ENCODE measurements at regions not wholly inside any gene's neighbourhood (a gene's known extent, or its start where the extent isn't known, plus 50 kb on each side); places are given as distances from the start of the nearest gene placed in this dataset.

DNA sequence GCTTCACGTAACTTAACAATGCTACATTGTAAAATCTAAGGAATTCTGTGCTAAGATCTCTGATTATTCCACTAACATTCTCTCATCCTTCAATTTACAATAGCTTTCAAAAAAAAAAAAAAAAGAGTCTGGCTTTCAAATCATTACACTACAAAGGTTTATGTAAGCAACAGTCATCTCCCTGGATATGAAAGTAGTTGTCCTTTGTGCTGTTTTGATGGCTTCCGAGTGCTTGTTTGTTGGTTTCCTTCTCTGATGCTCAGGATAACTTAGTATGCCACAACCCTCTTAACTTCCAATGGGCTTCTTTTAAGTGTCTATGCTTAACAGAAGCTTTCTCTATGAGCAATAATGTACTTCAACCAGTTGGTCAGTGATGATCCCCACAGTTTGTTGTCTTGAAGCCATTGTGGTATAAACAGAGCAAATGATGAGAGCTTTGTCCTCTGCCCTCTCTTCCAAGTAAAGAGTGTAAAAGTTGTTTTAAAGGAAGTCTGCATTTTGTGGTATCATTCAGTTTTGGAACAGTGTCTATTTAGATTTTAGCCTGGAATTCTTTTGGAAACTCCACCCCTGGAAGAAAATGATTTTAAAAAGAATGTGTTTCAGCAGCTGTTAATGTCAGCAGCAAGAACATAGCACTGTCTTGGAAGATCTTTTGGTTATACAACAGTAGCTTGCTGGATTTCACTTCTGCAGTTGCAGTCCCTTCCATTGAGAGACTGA is 396.1 kb upstream of the RGS6 start:
- H3K27ac ChIP-seq: no peak overlapping the region
- DNase-seq: no peak
- intact Hi-C loops (cut with DNase I): no loop called here
- TF ChIP-seq, protein P1, sequence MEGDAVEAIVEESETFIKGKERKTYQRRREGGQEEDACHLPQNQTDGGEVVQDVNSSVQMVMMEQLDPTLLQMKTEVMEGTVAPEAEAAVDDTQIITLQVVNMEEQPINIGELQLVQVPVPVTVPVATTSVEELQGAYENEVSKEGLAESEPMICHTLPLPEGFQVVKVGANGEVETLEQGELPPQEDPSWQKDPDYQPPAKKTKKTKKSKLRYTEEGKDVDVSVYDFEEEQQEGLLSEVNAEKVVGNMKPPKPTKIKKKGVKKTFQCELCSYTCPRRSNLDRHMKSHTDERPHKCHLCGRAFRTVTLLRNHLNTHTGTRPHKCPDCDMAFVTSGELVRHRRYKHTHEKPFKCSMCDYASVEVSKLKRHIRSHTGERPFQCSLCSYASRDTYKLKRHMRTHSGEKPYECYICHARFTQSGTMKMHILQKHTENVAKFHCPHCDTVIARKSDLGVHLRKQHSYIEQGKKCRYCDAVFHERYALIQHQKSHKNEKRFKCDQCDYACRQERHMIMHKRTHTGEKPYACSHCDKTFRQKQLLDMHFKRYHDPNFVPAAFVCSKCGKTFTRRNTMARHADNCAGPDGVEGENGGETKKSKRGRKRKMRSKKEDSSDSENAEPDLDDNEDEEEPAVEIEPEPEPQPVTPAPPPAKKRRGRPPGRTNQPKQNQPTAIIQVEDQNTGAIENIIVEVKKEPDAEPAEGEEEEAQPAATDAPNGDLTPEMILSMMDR (IDR thresholded peaks at IDR 0.05): no peak
- no peaks in the 10 kb centered on the region for H3K9me3 ChIP-seq
- no peak overlapping the region for H3K9ac ChIP-seq (ENCODE audit: low read depth in 2 of 2, low read length in 2 of 2)
- H3K36me3 ChIP-seq: no peaks in the 10 kb centered on the region
- H3K27me3 ChIP-seq: no peaks in the 10 kb centered on the region
- no peak overlapping the region for H3K4me3 ChIP-seq
- H3K4me1 ChIP-seq: no peaks in the 10 kb centered on the region

GRCh38 chr14:71536927-71537772 is 395.1 kb upstream of the RGS6 start:
- Histone ChIP-seq H3K27me3 (no peaks in the 10 kb centered on the region), H3K4me1 (no peaks in the 10 kb centered on the region), H3K9ac (ENCODE audit: low read depth in 2 of 2, low read length in 2 of 2) (no peak overlapping the region), H3K36me3 (no peaks in the 10 kb centered on the region), H3K9me3 (no peaks in the 10 kb centered on the region), H3K4me3 (no peak overlapping the region), H3K27ac (no peak overlapping the region)
- intact Hi-C loops (cut with DNase I): no loop called here
- TF ChIP-seq, protein P1 (IDR thresholded peaks at IDR 0.05): no peak
- no peak for DNase-seq

GRCh38 chr14:71538288-71538687 is 393.9 kb upstream of the RGS6 start:
- DNase-seq: no peak
- intact Hi-C loops (cut with DNase I): no loop called here
- H3K9me3 ChIP-seq: no peaks in the 10 kb centered on the region
- TF ChIP-seq, protein P1 (IDR thresholded peaks at IDR 0.05): no peak
- H3K4me3 ChIP-seq: no peak overlapping the region
- no peak overlapping the region for H3K9ac ChIP-seq (ENCODE audit: low read depth in 2 of 2, low read length in 2 of 2)
- H3K27me3 ChIP-seq: no peaks in the 10 kb centered on the region
- H3K36me3 ChIP-seq: no peaks in the 10 kb centered on the region
- H3K27ac ChIP-seq: no peak overlapping the region
- no peaks in the 10 kb centered on the region for H3K4me1 ChIP-seq

DNA sequence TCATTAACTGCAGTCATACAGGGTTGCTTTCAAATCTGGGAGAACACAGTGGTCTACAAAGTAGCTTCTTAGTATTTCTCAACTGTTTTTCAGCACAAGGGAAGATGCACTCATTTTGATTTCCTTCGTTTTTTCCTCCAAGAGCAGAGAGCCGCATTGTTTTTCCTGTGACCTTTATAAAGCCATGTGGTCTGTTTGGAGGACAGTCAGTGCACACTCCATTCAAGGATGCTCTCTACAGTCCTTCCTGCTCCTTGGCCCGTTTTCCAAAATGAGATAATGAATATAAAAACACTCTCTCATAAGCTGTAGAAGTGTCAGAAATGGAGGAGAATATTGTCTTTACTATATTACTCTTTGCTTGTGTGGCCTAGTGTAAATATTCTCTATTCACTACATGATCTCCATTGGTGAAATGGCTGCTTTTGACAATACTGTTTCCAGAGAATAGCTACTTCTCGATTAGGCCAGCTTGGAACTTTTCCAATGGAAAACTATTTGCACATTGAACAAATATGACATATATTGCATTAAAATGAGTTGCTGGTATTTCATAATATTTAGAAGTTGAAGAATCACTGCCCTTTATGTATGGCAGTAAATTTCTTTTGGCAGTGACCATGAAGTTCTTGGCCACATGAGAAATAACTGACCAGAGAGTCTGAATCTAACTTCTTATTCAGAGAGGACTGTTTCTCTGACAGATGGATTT is 393.1 kb upstream of the RGS6 start:
- Histone ChIP-seq H3K4me3 (no peak overlapping the region), H3K4me1 (no peaks in the 10 kb centered on the region), H3K9ac (ENCODE audit: low read depth in 2 of 2, low read length in 2 of 2) (no peak overlapping the region), H3K27ac (no peak overlapping the region), H3K9me3 (no peaks in the 10 kb centered on the region), H3K36me3 (no peaks in the 10 kb centered on the region), H3K27me3 (no peaks in the 10 kb centered on the region)
- DNase-seq: no peak
- intact Hi-C loops (cut with DNase I): no loop called here
- TF ChIP-seq, protein P1 (IDR thresholded peaks at IDR 0.05): no peak

GRCh38 chr14:71539650-71540285 is 392.5 kb upstream of the RGS6 start:
- Histone ChIP-seq H3K4me1 (no peaks in the 10 kb centered on the region), H3K27me3 (no peaks in the 10 kb centered on the region), H3K36me3 (no peaks in the 10 kb centered on the region), H3K9me3 (no peaks in the 10 kb centered on the region), H3K27ac (no peak overlapping the region), H3K4me3 (no peak overlapping the region), H3K9ac (ENCODE audit: low read depth in 2 of 2, low read length in 2 of 2) (no peak overlapping the region)
- intact Hi-C loops (cut with DNase I): no loop called here
- no peak for DNase-seq
- TF ChIP-seq, protein P1 (IDR thresholded peaks at IDR 0.05): no peak

Data from colonic mucosa (tissue), 4 donors.